K562 (cell line): ENCODE measurements at regions not wholly inside any gene's neighbourhood (a gene's known extent, or its start where the extent isn't known, plus 50 kb on each side); places are given as distances from the start of the nearest gene placed in this dataset.

Experiments used
- DMBX1 ChIP-seq: fragments of 250-450 bp; sonication (Bioruptor Pico); IDR thresholded peaks from 2 replicates; pipeline ENCODE4 v1.8.0; 2022; ENCODE audit warnings: inconsistent platforms, mild to moderate bottlenecking, moderate library complexity, borderline replicate concordance
- PCBP1 ChIP-seq: fragments of 200-400 bp; formaldehyde crosslinking; IDR thresholded peaks from 2 replicates; pipeline ENCODE4 v1.6.1; 2018; ENCODE audit warnings: mild to moderate bottlenecking, low read depth, low read length; ENCODE audit not compliant: poor library complexity, severe bottlenecking
- PHF20 ChIP-seq: fragments of 450-650 bp; IDR thresholded peaks from 2 replicates; pipeline ENCODE4 v1.6.1; 2018; ENCODE audit not compliant: partially characterized antibody
- REST ChIP-seq, 2 experiments: fragments of 450-650 bp; formaldehyde crosslinking in 1 of 2; IDR thresholded peaks; 2 replicates each; pipeline versions ENCODE4 v1.4.0 to v1.6.1; 2014 to 2020; ENCODE audit warnings: mild to moderate bottlenecking in 2 of 2, borderline replicate concordance in 1 of 2, low read depth in 1 of 2
- ZNF165 ChIP-seq: fragments of 250-450 bp; sonication (Bioruptor Pico); IDR thresholded peaks from 2 replicates; pipeline ENCODE4 v1.4.0; 2020; ENCODE audit warnings: borderline replicate concordance
- TF ChIP-seq, protein P1 (sequence below): fragments of 450-650 bp; IDR thresholded peaks from 2 replicates; pipeline ENCODE4 v1.6.1; 2017; ENCODE audit warnings: antibody characterized with exemption

DNA sequence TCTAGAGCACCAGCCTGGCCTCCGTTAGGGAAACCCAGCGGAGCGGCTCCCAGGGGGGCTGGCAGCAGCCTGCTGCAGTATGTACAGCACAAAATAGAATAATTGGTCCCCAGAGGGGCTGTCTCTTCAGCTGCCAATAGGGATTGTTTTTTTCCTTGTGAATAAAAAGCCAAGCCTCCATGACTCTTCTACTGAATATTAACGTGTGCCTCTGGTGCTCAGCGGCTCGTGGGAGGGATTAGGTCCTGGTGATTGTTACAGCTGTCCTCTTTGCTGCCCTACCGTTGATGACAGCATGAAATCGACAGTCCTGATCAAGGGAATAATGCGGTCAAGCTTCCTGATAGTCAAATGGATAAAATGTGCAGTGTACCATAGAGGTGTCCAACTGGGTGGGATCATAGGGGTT, 190.7 kb upstream of the RUNX1 start (continued):
- no peak for TF ChIP-seq REST (IDR thresholded peaks at IDR 0.05; ENCODE audit: borderline replicate concordance)
- TF ChIP-seq REST (CRISPR knock-in tag; IDR thresholded peaks at IDR 0.05; ENCODE audit: low read depth), result no peak
- TF ChIP-seq, protein P1, sequence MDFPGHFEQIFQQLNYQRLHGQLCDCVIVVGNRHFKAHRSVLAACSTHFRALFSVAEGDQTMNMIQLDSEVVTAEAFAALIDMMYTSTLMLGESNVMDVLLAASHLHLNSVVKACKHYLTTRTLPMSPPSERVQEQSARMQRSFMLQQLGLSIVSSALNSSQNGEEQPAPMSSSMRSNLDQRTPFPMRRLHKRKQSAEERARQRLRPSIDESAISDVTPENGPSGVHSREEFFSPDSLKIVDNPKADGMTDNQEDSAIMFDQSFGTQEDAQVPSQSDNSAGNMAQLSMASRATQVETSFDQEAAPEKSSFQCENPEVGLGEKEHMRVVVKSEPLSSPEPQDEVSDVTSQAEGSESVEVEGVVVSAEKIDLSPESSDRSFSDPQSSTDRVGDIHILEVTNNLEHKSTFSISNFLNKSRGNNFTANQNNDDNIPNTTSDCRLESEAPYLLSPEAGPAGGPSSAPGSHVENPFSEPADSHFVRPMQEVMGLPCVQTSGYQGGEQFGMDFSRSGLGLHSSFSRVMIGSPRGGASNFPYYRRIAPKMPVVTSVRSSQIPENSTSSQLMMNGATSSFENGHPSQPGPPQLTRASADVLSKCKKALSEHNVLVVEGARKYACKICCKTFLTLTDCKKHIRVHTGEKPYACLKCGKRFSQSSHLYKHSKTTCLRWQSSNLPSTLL, result no peak
- no peak for TF ChIP-seq DMBX1
- no peak for TF ChIP-seq PHF20
- TF ChIP-seq PCBP1, result no peak
- TF ChIP-seq ZNF165 (CRISPR knock-in tag), result no peak
